Mucosa of descending colon (tissue), 3 donors: ENCODE measurements at regions not wholly inside any gene's neighbourhood (a gene's known extent, or its start where the extent isn't known, plus 50 kb on each side); places are given as distances from the start of the nearest gene placed in this dataset.
A peak's percentile ranks its signal among the peaks of the same experiment; 100 is the strongest.

ENCODE experiments used
- ATAC-seq: fragments of 200-7000 bp; cut with Tn5 transposase; one replicate; pipeline ENCODE4 v1.9.1; 2020; ENCODE audit warnings: mild to moderate bottlenecking, moderate library complexity
- DNase-seq, 3 donors: peaks; one replicate each; pipeline ENCODE4 v3.0.0-alpha.2; 2020
- H3K36me3 ChIP-seq: fragments of 200-600 bp; one replicate; pipeline ENCODE4 v1.8.0; 2021; ENCODE audit warnings: low read depth, mild to moderate bottlenecking
- H3K4me1 ChIP-seq: fragments of 200-600 bp; one replicate; pipeline ENCODE4 v1.8.0; 2021; ENCODE audit warnings: low read depth, mild to moderate bottlenecking
- H3K4me3 ChIP-seq: fragments of 200-600 bp; one replicate; pipeline ENCODE4 v1.8.0; 2021; ENCODE audit warnings: mild to moderate bottlenecking
- H3K9me3 ChIP-seq: fragments of 200-600 bp; one replicate; pipeline ENCODE4 v1.8.0; 2021; ENCODE audit warnings: mild to moderate bottlenecking
- CTCF ChIP-seq: fragments of 200-600 bp; IDR thresholded peaks from one replicate; pipeline ENCODE4 v1.8.0; 2022; ENCODE audit warnings: antibody characterized with exemption, mild to moderate bottlenecking
- intact Hi-C, 2 donors: fragments of 100-400 bp; cut with DNase I in 1 of 2; cut with micrococcal nuclease in 1 of 2; formaldehyde crosslinking; loops; one replicate each; pipeline versions ENCODE4 v1.11.0 to v1.11.1; 2022; cut with DNase I, micrococcal nuclease
- donor health status: DM: no; HTN: no; CAD: no; lungs with moderate emphysema.
- donor health status: DM: no; HTN: no; CAD: no.
- donor health status: DM: no; HTN: yes; CAD: no.

GRCh38 chr1:201769072-201769471, 59.9 kb upstream of the IPO9 start:
- H3K4me1 ChIP-seq: peaks cover 3% of the 10 kb centered on the region
- H3K36me3 ChIP-seq: no peaks in the 10 kb centered on the region
- no peaks in the 10 kb centered on the region for H3K9me3 ChIP-seq
- TF ChIP-seq CTCF: no peak
- intact Hi-C loops: no loop called here
- no peak overlapping the region for H3K4me3 ChIP-seq
- no peak for ATAC-seq
- no peak for DNase-seq

GRCh38 chr1:201769966-201770365, 59.0 kb upstream of the IPO9 start:
- DNase-seq (peak in 1 of 3 donors; percentile 21), ATAC-seq (peak; percentile 19)
- Histone ChIP-seq H3K9me3 (no peaks in the 10 kb centered on the region), H3K4me3 (no peak overlapping the region), H3K36me3 (no peaks in the 10 kb centered on the region), H3K4me1 (peaks cover 3% of the 10 kb centered on the region)
- intact Hi-C loops: no loop called here
- no peak for TF ChIP-seq CTCF

- ATAC-seq (no peak), DNase-seq (no peak)
- intact Hi-C loops: no loop called here
- Histone ChIP-seq H3K4me1 (peaks cover 3% of the 10 kb centered on the region), H3K9me3 (no peaks in the 10 kb centered on the region), H3K36me3 (no peaks in the 10 kb centered on the region), H3K4me3 (no peak overlapping the region)
- TF ChIP-seq CTCF: no peak
Measured at GRCh38 chr1:201771466-201771865, 57.5 kb upstream of the IPO9 start.

- no peak overlapping the region for H3K4me3 ChIP-seq
- H3K36me3 ChIP-seq: no peaks in the 10 kb centered on the region
- DNase-seq: no peak
Measured at GRCh38 chr1:201772178-201772577, 56.8 kb upstream of the IPO9 start.

GRCh38 chr1:201773764-201774163, 55.2 kb upstream of the IPO9 start:
- H3K36me3 ChIP-seq: no peaks in the 10 kb centered on the region
- no peak overlapping the region for H3K4me3 ChIP-seq
- TF ChIP-seq CTCF: no peak
- DNase-seq: no peak
- peaks cover 3% of the 10 kb centered on the region for H3K4me1 ChIP-seq
- no peak for ATAC-seq
- intact Hi-C loops: no loop called here
- H3K9me3 ChIP-seq: no peaks in the 10 kb centered on the region

More at GRCh38 chr1:201772178-201772577, 56.8 kb upstream of the IPO9 start:
- no peak for ATAC-seq
- intact Hi-C loops: no loop called here
- Histone ChIP-seq H3K4me1 (peaks cover 3% of the 10 kb centered on the region), H3K9me3 (no peaks in the 10 kb centered on the region)
- TF ChIP-seq CTCF: no peak

- DNase-seq: no peak
- Histone ChIP-seq H3K9me3 (no peaks in the 10 kb centered on the region), H3K4me1 (peaks cover 3% of the 10 kb centered on the region), H3K36me3 (no peaks in the 10 kb centered on the region), H3K4me3 (no peak overlapping the region)
- ATAC-seq: no peak
- intact Hi-C loops: no loop called here
- no peak for TF ChIP-seq CTCF
Measured at GRCh38 chr1:201774224-201774982, 54.6 kb upstream of the IPO9 start.
